GM21447 (cell line): ENCODE measurements at regions not wholly inside any gene's neighbourhood (a gene's known extent, or its start where the extent isn't known, plus 50 kb on each side); places are given as distances from the start of the nearest gene placed in this dataset.

Experiments
- ATAC-seq: cut with Tn5 transposase; IDR thresholded peaks from one replicate; pipeline ENCODE4 v1.9.1; 2021; ENCODE audit not compliant: unreplicated experiment

DNA sequence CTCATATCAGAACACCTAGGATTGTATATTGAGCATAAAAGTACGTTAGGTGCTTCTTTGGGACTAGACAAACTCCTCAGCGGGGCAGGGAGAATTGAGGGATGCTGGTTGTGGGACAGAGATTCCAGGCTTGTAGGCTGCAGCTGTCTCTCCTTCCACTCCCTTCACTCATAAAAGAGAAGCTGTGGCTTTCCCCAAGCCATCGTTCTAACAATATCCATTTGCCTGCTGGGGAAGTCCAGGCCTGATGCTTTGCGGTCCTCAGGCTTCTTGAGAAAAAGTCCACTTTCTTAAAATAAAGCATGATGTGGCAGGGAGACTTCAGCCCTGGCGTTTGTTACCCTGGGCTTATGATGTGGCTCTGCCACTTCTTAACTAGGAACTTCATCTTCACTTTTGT, 129.3 kb upstream of the OSMR start:
- no peak for ATAC-seq

DNA sequence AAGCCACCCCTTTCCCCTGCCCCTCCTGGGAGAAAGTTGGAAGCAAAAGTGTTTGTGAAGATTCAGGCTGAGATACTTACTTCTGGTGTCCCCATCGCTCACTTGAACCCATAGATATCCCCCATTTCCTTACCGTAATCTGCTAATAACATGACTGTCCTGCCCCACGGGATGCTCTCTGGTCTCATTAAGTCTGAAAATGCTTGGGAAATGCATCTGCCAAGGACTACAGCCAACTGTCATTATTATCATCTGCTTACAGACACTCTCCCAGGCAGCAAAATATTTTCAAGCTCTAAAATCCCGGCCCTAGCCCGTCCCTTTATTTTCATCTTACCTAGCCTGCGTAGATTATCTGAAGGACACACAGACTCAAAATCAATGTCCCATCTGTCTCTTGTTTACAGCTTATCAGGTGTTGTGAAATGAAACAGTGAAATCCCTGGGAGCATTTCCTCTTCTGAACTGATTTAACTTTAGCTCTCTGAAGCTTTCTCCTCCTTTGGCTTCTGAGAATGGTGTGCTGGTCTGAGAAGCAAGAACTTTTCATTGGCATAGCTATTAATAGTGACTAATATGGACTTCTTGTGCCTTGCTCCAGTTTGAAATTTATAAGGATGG, 126.9 kb upstream of the OSMR start:
- ATAC-seq, result no peak

DNA sequence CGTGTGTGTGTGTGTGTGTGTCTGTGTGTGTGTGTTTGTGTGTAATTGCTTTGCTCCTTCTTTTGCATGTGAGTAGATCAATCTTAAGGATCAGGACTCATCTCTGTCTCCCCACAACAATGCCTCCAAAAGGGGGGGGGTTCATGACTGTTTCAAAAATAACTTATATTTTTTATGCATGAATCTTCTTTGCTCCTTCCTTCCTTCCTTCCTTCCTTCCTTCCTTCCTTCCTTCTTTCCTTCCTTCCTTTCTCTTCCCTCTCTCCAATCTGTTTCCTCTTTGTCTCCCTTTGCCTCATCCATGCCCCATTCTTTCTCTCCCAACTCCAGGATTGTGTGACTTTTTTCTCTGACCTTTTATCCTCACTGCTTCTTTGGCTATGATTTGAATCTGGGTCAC, 126.4 kb upstream of the OSMR start:
- ATAC-seq, result no peak

DNA sequence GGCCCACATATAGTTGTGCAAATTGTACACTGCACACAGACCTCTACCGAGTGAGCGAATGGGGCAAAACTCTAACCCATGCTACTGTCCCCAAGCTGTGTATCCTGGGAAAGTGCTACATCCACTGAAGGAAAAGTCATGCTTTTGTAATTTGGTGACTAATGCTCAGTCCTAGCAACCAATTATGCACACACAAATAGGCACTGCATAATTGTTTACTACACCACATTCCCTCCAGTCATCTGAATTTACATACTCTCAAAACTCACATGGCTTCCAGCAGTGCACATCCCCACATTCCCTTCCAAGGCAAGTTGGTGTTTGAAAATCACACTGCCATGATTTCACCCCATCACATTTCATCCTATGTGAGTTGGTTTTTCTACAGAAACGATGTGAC, 125.9 kb upstream of the OSMR start:
- ATAC-seq, result no peak

DNA sequence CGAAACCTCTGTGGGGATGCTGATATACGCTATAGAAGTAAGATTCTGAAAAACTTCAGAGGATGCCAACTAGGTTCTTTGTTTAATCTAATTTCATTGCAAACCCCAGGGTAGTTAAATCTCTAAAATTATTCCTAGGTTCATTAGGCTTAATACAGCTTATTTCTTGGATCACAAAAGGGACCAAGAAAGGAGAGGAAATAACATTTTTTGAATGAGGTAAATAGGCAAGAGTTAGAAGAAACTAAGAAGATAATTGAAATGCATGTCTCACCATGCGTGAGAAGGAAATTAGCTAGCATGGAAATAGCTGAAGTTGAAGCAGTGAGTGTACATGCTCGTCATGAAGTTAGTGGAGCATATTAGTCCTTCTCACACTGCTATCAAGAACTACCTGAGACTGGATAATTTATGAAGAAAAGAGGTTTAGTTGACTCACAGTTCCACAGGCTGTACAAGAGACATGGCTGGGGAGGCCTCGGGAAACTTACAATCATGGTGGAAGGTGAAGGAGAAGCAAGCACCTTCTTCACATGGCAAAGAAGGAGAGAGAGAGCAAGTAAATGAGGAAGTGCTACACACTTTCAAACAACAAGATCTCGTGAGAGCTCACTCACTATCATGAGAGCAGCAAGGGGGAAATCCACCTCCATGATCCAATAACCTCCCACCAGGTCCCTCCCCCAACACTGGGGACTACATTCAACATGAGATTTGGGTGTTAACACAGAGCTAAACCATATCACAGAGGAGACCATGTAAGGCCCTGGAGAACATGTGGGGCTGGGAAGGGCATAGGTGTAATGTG, 125.1 kb upstream of the OSMR start:
- ATAC-seq, result no peak

DNA sequence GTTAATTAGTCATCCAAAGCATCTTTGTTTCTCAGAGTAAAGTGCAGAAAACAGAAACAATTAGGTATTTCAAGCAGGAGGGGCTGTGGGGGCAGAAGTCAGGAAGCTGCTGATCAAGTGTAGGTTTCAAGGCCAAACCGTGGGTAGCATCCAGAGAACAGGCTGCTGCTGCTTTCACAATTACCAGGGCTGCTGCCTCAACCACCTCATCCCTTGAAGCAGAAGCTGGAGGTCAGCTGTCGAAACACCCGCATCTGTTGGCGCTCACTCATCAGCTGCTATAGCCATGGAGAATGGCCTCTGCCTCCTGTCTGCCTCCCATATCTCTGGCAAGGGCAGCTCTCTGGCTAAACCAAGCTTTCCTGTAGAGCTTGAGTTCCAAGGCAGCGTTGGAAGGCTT, 122.9 kb upstream of the OSMR start:
- ATAC-seq, result no peak

DNA sequence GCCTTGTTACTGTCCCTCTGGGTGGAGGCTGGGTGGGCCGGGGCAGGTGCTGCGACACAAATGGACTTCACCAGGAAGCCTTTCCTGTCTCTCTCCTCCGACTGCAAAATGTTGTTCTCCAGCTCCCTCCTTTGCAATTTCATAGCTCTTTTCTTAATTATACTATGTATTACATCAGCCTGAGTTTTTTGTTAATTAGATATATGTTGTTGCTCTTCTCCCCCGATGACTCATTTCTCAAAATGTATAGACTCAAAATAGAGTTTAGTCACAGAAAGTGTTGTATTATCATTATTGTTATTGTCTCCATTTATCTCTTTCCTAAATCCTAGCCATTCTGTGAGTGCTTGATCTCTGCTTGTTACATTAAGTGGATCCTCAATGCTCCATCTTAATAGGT, 122.4 kb upstream of the OSMR start:
- no peak for ATAC-seq

DNA sequence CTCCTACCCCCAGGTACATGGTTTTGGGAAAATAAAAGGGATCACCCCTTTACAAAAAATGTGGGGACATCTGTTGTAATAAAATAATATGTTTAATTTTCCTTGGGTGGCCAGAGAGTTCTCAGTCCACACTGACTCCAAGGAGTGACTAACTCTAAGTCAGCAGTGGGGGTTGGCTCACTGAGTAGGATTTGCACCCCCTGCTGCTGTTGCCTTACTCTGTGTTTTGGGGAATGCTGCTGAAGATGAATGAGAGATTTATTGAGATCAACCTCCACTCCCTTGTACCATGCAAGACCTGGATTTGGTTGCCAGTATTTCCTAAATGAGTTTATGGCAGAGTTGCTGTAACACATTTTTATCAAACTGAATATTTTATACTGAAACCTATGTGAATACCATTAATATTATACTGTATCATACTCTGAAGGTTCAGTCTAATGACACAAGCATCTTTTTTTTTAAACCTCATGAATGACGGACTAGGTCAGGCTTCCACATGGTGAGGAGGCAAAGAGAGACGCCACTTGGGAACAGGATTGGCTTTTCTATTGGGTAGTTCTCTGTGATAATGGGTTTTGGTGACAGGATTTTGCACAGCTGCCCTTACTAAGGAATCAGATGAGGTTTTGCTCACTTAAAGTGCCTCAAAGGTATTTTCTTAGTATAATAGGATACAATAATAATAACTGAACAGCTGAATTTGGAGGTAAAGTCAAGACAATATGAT, 121.3 kb upstream of the OSMR start:
- no peak for ATAC-seq

DNA sequence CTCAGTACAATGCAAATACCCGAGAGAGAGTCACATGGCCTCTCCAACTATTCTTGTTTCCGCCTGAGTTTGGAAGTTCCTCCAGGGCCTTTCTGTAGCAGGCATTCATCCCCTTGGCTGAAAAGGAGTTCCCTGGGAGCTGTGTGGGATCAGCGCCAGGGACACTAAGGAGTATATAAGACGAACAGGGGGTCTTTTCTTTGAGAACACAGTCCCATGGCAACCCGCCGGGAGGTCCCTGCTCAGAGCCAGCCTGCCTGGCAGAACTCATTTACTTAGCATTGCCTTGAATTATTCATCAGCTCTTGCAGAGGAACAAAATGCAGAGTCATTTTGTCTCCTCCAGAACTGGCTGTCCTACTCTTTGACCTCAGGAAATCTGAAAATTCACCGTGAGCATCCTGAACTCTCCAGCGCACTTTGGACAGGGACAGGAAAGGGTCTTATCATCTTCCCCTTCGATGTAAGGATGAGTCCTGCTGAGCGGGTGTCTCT, 120.4 kb upstream of the OSMR start:
- ATAC-seq, result no peak

DNA sequence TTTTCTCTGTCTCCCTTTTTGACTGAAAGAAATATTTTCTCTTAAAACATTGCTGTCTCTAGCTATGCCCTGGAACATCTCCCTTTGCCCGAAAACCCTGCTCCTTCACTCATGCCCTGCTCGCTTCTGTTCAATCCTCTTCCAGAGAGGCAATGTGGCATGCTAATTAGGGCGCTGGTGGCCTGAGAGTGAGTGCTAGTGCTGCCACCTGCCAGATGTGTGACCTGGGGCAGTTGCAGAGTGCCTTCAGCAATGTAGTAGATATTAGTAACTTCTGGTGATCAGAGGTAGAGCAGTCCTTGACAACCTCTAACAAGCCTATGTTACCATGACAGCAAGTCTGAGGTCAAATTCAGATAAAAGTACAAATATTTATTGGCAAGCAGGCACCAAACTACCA, 119.5 kb upstream of the OSMR start:
- no peak for ATAC-seq

DNA sequence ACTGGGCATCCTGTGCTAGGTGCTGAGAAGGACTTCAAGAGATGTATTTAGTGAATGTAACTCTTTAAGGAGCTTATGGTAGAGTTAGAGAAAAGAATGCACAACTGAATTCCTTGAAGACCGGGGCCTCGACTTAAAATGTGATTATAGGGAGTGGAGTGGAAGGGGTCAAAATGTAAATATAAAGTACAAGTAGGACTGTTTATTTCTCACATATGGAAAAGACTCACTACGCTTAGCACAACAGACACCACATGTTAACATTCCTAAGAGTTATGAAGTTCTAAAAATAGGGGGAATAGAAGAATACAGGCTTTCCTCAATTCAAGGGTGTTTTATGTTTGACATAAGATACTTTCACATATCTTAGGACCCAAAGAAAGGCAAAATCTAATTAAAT, 117.8 kb upstream of the OSMR start:
- no peak for ATAC-seq

DNA sequence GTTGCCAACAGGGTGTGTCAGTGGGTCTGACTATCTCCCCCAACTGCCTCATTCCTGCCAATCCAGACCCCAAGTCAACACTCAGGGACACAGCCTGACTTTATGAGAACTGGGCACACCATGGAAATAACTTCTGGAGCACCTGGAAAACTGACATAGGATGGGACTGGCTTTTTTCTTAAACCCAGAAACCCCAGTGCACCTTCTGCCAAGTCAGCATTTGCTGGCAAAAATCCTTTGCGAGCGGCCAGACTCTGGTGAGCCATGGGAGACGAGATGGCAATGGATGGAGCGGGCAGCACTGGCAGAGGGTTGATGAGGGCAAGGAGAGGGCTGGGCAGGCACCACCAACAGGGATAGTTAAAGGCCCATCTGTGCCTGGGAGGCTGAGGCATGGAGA, 114.4 kb upstream of the OSMR start:
- ATAC-seq, result no peak

DNA sequence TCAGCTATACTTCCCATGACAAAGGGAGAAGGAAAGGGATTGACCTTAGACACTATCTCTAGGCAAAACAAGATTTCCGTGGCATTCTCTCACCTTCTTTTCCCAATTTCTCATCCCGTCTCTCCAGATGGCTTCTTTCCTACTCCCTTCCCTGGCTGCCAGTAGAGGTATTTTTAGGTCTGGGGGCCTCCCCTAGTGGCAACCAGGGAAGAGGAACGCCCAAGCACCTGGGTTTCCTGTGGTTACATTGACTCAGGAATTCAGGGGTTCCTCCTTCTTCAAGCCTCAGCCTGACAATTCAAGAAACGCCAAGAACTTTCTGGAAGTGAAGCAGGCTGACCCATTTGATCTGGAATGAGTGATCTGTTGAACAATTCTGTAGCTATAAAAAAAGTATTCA, 111.5 kb upstream of the OSMR start:
- no peak for ATAC-seq

DNA sequence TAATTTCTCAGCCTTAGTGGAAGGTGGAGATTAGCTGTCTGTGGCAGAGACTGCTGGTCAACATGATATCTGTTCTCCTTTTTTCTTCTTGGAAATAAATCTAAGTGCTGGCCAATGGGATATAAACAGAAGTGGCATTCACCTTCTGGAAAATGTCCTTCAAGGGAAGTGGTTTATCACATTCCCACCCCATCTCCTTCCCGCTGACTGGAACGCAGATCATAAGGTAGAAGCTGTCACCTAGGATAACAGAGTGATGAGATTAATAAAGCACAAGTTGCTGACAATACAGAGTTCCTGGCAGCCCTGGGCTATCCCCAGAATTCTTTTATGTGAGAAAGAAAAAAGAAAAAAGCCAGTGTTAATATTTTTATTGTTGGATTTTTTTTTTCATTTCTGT, 109.7 kb upstream of the OSMR start:
- ATAC-seq, result no peak

DNA sequence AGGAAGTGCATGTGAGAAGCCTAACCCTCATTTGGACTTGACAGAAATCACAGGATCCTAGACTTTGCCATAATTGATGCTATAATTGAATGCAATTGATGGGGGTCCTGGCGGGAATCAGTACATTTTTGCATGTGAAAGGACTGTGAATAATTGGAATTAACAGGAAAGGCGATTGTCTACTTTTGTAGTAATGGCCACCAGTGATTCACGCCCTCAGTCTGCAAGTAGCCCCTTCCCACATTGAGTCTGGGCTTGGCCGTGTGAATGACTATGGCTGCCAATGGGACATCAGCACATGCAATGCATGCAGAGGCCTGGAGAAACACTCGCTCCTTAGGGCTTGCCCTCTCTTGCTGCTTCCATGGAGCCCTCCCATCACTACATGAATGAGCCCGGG, 107.8 kb upstream of the OSMR start:
- ATAC-seq, result no peak

DNA sequence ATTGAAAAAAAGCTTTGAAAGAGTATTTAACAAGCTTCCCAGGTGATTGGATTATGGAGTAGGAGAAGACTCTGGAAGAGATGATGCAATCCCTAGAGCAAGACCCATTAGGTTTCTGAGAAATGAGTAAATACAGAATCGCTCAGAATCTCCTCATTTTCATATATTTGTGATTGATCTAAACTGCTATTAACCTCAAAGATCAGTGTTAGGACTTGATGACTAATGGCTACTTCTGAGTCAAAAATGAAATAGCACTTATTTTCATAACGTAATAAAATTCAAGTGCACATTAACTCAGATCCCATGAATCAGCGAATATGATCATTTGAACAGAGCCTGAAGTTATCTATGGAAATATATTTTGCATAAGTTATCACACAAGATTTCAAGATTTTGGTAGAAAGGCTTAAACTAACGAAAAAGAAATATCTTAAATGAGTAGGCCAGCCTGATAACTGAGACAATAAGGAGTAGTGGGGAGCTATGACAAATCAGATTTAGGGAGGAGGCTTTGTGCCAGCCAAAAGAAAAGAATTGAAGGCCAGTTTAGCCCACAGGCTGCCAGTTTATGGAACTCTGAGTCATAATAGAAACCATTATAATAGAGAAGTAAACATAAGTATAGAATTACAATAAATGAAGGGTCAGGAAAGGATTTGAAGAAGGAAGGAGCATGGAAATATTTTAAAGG, 106.7 kb upstream of the OSMR start:
- ATAC-seq, result no peak

DNA sequence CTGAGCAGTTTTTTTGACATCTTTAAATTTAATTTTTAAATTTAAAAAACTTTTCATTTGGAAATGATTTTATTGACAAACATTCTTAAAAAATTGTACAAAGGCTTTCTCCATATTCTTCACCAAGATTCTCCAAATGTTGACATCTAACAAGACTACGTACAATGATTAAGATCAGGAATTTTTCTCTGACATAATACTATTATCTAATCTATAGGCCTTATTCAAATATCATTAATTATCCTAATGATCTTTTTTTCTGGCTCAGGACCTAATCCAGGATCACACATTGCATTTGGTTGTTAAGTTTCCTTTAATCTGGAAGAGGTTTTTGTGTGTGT, 106.1 kb upstream of the OSMR start:
- no peak for ATAC-seq

DNA sequence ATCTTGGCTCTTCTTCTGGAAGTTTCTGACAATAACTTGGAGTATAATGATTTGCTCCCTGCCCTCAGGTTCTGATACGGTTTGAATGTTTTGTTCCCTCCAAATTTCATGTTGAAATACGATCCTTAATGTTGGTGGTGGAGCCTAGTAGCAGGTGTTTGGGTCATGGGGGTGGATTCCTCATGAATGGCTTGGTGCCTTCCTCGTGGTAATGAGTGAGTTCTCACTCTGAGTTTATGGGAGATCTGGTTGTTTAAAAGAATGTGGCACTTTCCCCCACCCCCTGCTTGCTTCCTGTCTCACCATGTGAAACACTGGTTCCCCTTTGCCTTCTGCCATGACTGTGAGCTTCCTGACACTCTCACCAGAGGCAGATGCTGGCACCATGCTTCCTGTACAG, 103.0 kb upstream of the OSMR start:
- no peak for ATAC-seq

DNA sequence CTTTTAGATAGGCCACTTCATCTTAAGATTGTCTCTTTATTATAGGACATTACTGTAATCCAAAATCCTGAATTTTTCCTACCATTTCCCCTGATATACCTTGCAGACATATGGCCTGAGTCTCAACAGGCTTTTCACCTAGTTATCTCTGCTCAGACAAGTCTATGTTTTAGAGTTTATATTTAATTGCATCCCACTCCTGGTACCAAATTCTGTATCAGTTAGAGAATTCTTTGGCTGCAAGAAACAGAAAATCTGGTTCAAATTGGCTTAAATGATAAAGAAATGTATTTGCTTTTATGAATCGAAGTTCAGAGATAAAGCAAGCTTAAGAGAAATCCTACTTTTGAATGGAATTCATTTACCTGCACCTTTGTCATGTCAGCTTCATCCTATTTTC, 102.2 kb upstream of the OSMR start:
- ATAC-seq, result no peak

DNA sequence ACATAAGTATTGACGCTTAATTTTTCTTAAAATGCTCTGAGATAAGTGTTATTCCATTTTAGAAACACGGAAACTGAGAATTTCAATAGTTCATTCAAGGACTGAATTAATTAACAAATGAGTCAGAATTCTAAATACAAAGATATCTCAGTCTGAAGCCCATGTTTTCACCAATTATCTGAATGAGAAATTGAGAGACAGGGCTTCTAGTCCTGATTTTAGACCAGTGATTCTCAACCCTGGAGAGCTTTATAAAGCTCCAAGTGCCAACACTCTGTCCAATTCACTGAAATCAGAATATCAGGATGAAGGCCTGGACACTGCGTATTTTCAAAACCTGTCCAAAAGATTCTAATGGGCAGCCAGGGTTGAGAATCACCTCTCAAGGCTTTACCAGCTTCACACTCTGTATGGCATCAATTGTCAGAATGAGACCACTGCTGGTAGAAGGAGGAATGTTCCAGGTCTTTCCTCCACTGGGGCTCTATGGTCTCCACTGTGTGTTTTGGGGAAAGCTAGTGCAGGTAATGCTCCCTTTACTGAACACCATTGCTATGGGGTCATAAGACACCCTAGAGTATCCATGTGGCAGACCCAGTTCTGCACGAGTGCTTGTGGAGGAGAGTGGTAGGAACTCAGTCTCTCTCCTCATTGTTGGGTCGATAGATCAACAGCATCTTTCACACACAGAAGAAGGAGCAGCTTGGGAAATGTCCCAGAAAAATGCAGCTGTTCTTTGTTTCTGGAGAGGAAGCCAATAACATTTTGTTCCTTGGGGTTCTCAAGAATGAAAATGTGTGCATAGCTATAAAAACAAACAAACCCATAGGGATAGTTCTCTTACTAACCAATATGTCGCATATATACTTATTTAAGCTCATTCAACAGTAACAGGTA, 99.7 kb upstream of the OSMR start:
- ATAC-seq, result no peak

DNA sequence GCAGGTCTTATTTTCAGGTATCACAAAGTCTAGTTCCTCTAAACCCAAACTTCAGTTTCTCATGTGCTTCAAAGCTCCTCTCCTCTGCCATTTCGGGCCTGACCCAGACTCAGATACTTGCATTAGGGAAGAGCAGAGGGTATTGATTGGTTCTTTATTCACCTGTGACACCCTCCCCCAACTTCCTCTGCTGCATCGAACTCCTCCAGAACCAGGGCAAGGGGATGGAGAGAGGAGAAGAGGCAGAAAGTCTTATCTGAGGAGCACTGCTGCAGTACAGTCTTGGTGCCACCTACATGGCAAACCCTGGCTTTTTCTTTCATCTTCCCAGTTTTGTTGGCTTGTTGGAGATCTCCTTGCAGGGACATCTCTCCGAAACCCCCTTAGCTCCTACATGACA, 96.0 kb upstream of the OSMR start:
- no peak for ATAC-seq
